HepG2 (cell line): ENCODE measurements at regions not wholly inside any gene's neighbourhood (a gene's known extent, or its start where the extent isn't known, plus 50 kb on each side); places are given as distances from the start of the nearest gene placed in this dataset.

Experiments
- ATAC-seq: fragments of 200-7000 bp; cut with Tn5 transposase; 3 replicates; pipeline ENCODE4 v1.9.1; 2020; ENCODE audit warnings: mild to moderate bottlenecking, moderate library complexity
- BruUV-seq: library from RNA; stranded (reverse); fragments of 400-500 nt; replicated peaks from 2 replicates; lab custom pipeline; 2021; lab: Mats Ljungman, UMichigan
- CTCF ChIA-PET: fragments of 300-600 bp; formaldehyde crosslinking; extraction: SDS; loops from one replicate; lab custom pipeline; 2021; ENCODE audit warnings: low total read pairs, inconsistent platforms, low intra/inter-chr PET ratio; lab: Yijun Ruan, JAX
- POLR2A ChIA-PET: fragments of 350-600 bp; sonication (Branson Sonifier 250); formaldehyde crosslinking; loops from one replicate; lab custom pipeline; 2020; ENCODE audit warnings: antibody characterized with exemption, inconsistent platforms; lab: Yijun Ruan, JAX
- DNase-seq: peaks from one replicate; pipeline ENCODE4 v3.0.0-alpha.2; 2015; ENCODE audit warnings: low spot score
- FAIRE-seq: peaks from 3 replicates; lab custom pipeline; 2011; peaks lifted over from hg19 to GRCh38; lab: Jason Lieb, UNC
- H2AFZ ChIP-seq: one replicate; pipeline ENCODE4 v1.6.1; 2011; ENCODE audit warnings: low read length, inconsistent platforms
- H3K27ac ChIP-seq: fragments of 300-600 bp; 3 replicates; pipeline ENCODE4 v1.8.0; 2011; ENCODE audit warnings: mixed run types, mild to moderate bottlenecking, mixed read lengths, low read length, inconsistent platforms; ENCODE audit not compliant: insufficient read depth; ENCODE audit errors: extremely low read length
- H3K27me3 ChIP-seq, 2 experiments: fragments of 200-600 bp in 1 of 2; 2 replicates in 1 of 2; 3 replicates in 1 of 2; pipeline versions ENCODE4 v1.6.0 to v1.8.0; 2011; ENCODE audit warnings: low read length in 2 of 2, mild to moderate bottlenecking in 2 of 2, moderate library complexity in 2 of 2, inconsistent platforms in 1 of 2; ENCODE audit not compliant: insufficient read depth in 2 of 2, control insufficient read depth in 1 of 2
- H3K36me3 ChIP-seq, 2 experiments: fragments of 200-600 bp in 1 of 2; replicated peaks in 1 of 2; 2 replicates in 1 of 2; 3 replicates in 1 of 2; pipeline versions ENCODE4 v1.5.1 to v1.8.0; 2011; ENCODE audit warnings: low read length in 2 of 2, inconsistent platforms in 1 of 2; ENCODE audit not compliant: insufficient read depth in 2 of 2, control insufficient read depth in 1 of 2
- H3K4me1 ChIP-seq: 2 replicates; pipeline ENCODE4 v1.5.1; 2012; ENCODE audit warnings: low read length, inconsistent platforms; ENCODE audit not compliant: insufficient read depth
- H3K4me2 ChIP-seq: 2 replicates; pipeline ENCODE4 v1.6.0; 2011; ENCODE audit warnings: low read depth, low read length, inconsistent platforms
- H3K4me3 ChIP-seq, 3 experiments: fragments of 200-600 bp in 1 of 3; sonication (generic), shearing (Covaris generic) in 1 of 3; replicated peaks in 1 of 3; 2 replicates each; pipeline ENCODE4 v1.5.1; 2011 to 2016; ENCODE audit warnings: low read length in 3 of 3, inconsistent platforms in 2 of 3, low read depth in 2 of 3, mild to moderate bottlenecking in 2 of 3, control low read depth in 1 of 3, mixed read lengths in 1 of 3; ENCODE audit not compliant: insufficient read depth in 1 of 3
- H3K79me2 ChIP-seq: one replicate; pipeline ENCODE4 v1.6.1; 2011; ENCODE audit warnings: low read length, inconsistent platforms; ENCODE audit not compliant: insufficient read depth
- H3K9ac ChIP-seq: 2 replicates; pipeline ENCODE4 v1.6.0; 2011; ENCODE audit warnings: mild to moderate bottlenecking, low read depth, low read length, inconsistent platforms; ENCODE audit not compliant: insufficient read depth
- H3K9me3 ChIP-seq: 2 replicates; pipeline ENCODE4 v1.5.1; 2012; ENCODE audit warnings: mild to moderate bottlenecking, low read length
- H4K20me1 ChIP-seq: 2 replicates; pipeline ENCODE4 v1.6.0; 2011; ENCODE audit warnings: inconsistent platforms, mild to moderate bottlenecking, low read length, moderate library complexity; ENCODE audit not compliant: insufficient read depth
- ETV5 ChIP-seq: IDR thresholded peaks from 2 replicates; pipeline ENCODE4 v1.6.1; 2018; ENCODE audit warnings: missing biosample characterization, missing genetic modification reagents, inconsistent platforms, borderline replicate concordance
- HNF4A ChIP-seq: sonication (generic); formaldehyde crosslinking; IDR thresholded peaks from 2 replicates; pipeline ENCODE4 v1.4.0; 2020; ENCODE audit warnings: missing genetic modification reagents
- ISX ChIP-seq: sonication (generic); formaldehyde crosslinking; conservative IDR thresholded peaks from 2 replicates; pipeline ENCODE4 v1.5.0; 2020; ENCODE audit warnings: missing genetic modification reagents
- JARID2 ChIP-seq: sonication (generic); formaldehyde crosslinking; IDR thresholded peaks from 2 replicates; pipeline ENCODE4 v1.8.1; 2023; ENCODE audit warnings: missing genetic modification reagents, inconsistent platforms; ENCODE audit not compliant: insufficient replicate concordance
- MTERF4 ChIP-seq: sonication (generic); formaldehyde crosslinking; IDR thresholded peaks from 2 replicates; pipeline ENCODE4 v1.8.0; 2023; ENCODE audit warnings: mild to moderate bottlenecking, missing genetic modification reagents
- NR1H2 ChIP-seq: sonication (generic); formaldehyde crosslinking; IDR thresholded peaks from 2 replicates; pipeline ENCODE4 v1.8.1; 2022; ENCODE audit warnings: low read depth, missing genetic modification reagents, borderline replicate concordance
- SRF ChIP-seq: IDR thresholded peaks from 2 replicates; pipeline ENCODE4 v1.6.1; 2011; ENCODE audit warnings: mild to moderate bottlenecking, low read depth, low read length, moderate library complexity
- TCF12 ChIP-seq, 2 experiments: fragments of 450-650 bp in 1 of 2; sonication (generic) in 1 of 2; formaldehyde crosslinking in 1 of 2; IDR thresholded peaks; 2 replicates each; pipeline versions ENCODE4 v1.6.1 to v1.8.0; 2017 to 2022; ENCODE audit warnings: antibody characterized with exemption in 1 of 2, mild to moderate bottlenecking in 1 of 2, missing genetic modification reagents in 1 of 2, moderate library complexity in 1 of 2
- ZMAT3 ChIP-seq: sonication (generic); formaldehyde crosslinking; conservative IDR thresholded peaks from 2 replicates; pipeline ENCODE4 v1.7.0; 2021; ENCODE audit warnings: missing genetic modification reagents
- WGBS: methylation state at CpG from one replicate; pipeline ENCODE4 v1.1.6; 2017; ENCODE audit warnings: low lambda C conversion rate; 5-methylcytosine and 5-hydroxymethylcytosine counted together
- in situ Hi-C: cut with HindIII; loops from 2 replicates; pipeline ENCODE4 v1.10.0; 2017; ENCODE audit warnings: low pct_unique_long_range_greater_than_20kb; ENCODE audit not compliant: extremely low pct_ligation_motif_present
- intact Hi-C: fragments of 100-400 bp; cut with micrococcal nuclease; formaldehyde crosslinking; loops from one replicate; pipeline ENCODE4 v1.10.0; 2022; ENCODE audit not compliant: unreplicated experiment
- TF ChIP-seq, protein P1 (sequence below): sonication (generic); formaldehyde crosslinking; IDR thresholded peaks from 2 replicates; pipeline ENCODE4 v1.4.0; 2020; ENCODE audit warnings: mild to moderate bottlenecking, missing genetic modification reagents

GRCh38 chr19:30144242-30144758 lies 202.3 kb downstream of the URI1 start:
- Histone ChIP-seq H3K4me2 (no peak overlapping the region), H3K27me3 (peaks cover 0 to 8% of the 10 kb centered on the region in 2 experiments; a peak in 1 of 5 replicates), H3K36me3 (no peaks in the 10 kb centered on the region), H4K20me1 (no peaks in the 10 kb centered on the region), H3K4me3 (no peak overlapping the region), H3K27ac (no peak overlapping the region), H3K9me3 (no peaks in the 10 kb centered on the region), H3K9ac (no peak overlapping the region)
- in situ Hi-C loops, result no loop called here
- DNase-seq (no peak), FAIRE-seq (no peak), ATAC-seq (no peak)
- intact Hi-C loops, result no loop called here
- CTCF ChIA-PET, result no interaction called here
- POLR2A ChIA-PET, result no interaction called here
- BruUV-seq, result no TSS peak
- TF ChIP-seq, protein P1, sequence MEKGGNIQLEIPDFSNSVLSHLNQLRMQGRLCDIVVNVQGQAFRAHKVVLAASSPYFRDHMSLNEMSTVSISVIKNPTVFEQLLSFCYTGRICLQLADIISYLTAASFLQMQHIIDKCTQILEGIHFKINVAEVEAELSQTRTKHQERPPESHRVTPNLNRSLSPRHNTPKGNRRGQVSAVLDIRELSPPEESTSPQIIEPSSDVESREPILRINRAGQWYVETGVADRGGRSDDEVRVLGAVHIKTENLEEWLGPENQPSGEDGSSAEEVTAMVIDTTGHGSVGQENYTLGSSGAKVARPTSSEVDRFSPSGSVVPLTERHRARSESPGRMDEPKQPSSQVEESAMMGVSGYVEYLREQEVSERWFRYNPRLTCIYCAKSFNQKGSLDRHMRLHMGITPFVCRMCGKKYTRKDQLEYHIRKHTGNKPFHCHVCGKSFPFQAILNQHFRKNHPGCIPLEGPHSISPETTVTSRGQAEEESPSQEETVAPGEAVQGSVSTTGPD (CRISPR knock-in tag), result no peak
- TF ChIP-seq HNF4A (CRISPR knock-in tag), result no peak
- TF ChIP-seq SRF, result no peak
- TF ChIP-seq ETV5 (CRISPR knock-in tag), result no peak
- no peak for TF ChIP-seq JARID2 (CRISPR knock-in tag)
- no peak for TF ChIP-seq ISX (CRISPR knock-in tag)
- no peak for TF ChIP-seq MTERF4 (CRISPR knock-in tag)
- no peak for TF ChIP-seq ZMAT3 (CRISPR knock-in tag)
- TF ChIP-seq TCF12 (IDR thresholded peaks at IDR 0.05), result no peak
- no peak for TF ChIP-seq TCF12 (CRISPR knock-in tag; IDR thresholded peaks at IDR 0.05)
- TF ChIP-seq NR1H2 (CRISPR knock-in tag), result no peak
- TF ChIP-seq, all 625 proteins: peak for 0
- 37% methylated on average over 13 of the region's 14 CpGs for WGBS
- Histone ChIP-seq H2AFZ (no peak overlapping the region), H3K79me2 (no peaks in the 10 kb centered on the region), H3K4me1 (no peaks in the 10 kb centered on the region)
